HAP-1 (cell line): ENCODE measurements at regions not wholly inside any gene's neighbourhood (a gene's known extent, or its start where the extent isn't known, plus 50 kb on each side); places are given as distances from the start of the nearest gene placed in this dataset.

ENCODE experiments used
- DNase-seq, 2 experiments: peaks; one replicate each; pipeline ENCODE4 v3.0.0-alpha.2; 2016 to 2020; ENCODE audit warnings: low spot score in 2 of 2
- H3K27me3 ChIP-seq: fragments of 250-450 bp; sonication (Bioruptor Pico); 2 replicates; pipeline ENCODE4 v1.5.1; 2020; ENCODE audit warnings: low read depth, mild to moderate bottlenecking, moderate library complexity
- H3K36me3 ChIP-seq: fragments of 250-450 bp; sonication (Bioruptor Pico); replicated peaks from 2 replicates; pipeline ENCODE4 v1.5.1; 2020; ENCODE audit warnings: mild to moderate bottlenecking
- H3K4me1 ChIP-seq: fragments of 250-450 bp; sonication (Bioruptor Pico); 2 replicates; pipeline ENCODE4 v1.5.1; 2020; ENCODE audit warnings: mild to moderate bottlenecking
- H3K4me3 ChIP-seq: fragments of 250-450 bp; sonication (Bioruptor Pico); 2 replicates; pipeline ENCODE4 v1.5.1; 2020; ENCODE audit warnings: mild to moderate bottlenecking, moderate library complexity
- H3K9me3 ChIP-seq: fragments of 250-450 bp; sonication (Bioruptor Pico); 2 replicates; pipeline ENCODE4 v1.5.1; 2020; ENCODE audit warnings: mild to moderate bottlenecking, moderate library complexity
- in situ Hi-C: fragments of 300-500 bp; cut with MboI; formaldehyde crosslinking; loops from 3 replicates; pipeline ENCODE4 v1.14.3; 2020; ENCODE audit warnings: low sequenced_read_pairs, inconsistent platforms, mixed read lengths

DNA sequence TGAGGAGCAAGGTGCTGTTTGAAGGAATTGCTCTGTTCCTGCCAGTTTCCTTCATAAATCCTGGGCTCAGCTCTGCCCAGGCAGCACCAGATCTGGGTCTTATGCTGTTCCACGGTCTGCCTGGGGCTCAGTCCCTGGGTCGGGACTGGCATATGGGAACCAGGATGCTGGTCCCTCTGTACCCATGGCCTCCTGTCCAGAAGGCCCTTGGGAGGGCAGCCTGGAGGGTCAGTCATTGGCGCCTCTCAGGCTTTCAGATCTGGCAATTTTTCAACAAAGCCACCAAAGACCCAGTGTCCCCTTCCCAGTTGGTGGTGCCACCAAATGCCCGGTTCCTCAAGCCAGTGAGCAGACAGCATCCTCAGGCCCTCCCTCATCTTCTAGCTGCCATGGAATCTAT is 232.7 kb upstream of the SULF2 start:
- in situ Hi-C loops, result no loop called here

DNA sequence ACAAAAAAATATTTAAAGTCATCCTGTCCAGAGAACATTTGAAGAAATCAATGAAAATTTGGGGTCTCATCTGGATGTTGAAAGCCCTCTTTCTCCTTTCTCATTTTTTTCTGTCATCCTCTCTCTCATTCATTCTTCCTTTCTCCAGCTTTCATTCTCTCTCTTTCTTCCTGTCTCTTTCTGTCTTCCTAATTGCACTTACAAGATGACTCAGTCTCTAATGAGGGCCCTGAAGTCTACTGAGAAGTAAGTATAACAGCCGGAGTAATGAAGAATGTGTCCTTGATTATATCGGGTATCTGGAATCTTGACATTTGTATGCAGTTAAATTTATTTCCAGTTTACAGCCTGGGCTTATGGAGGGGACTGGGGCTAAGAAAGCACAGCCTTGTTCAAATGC is 232.2 kb upstream of the SULF2 start:
- Histone ChIP-seq H3K4me3 (no peak overlapping the region), H3K9me3 (no peaks in the 10 kb centered on the region), H3K36me3 (no peaks in the 10 kb centered on the region), H3K4me1 (no peaks in the 10 kb centered on the region), H3K27me3 (no peaks in the 10 kb centered on the region)
- DNase-seq, result no peak
- in situ Hi-C loops, result no loop called here

More for the DNA sequence above, 232.7 kb upstream of the SULF2 start:
- Histone ChIP-seq H3K36me3 (no peaks in the 10 kb centered on the region), H3K4me3 (no peak overlapping the region), H3K9me3 (no peaks in the 10 kb centered on the region), H3K27me3 (no peaks in the 10 kb centered on the region), H3K4me1 (no peaks in the 10 kb centered on the region)
- DNase-seq, result no peak

DNA sequence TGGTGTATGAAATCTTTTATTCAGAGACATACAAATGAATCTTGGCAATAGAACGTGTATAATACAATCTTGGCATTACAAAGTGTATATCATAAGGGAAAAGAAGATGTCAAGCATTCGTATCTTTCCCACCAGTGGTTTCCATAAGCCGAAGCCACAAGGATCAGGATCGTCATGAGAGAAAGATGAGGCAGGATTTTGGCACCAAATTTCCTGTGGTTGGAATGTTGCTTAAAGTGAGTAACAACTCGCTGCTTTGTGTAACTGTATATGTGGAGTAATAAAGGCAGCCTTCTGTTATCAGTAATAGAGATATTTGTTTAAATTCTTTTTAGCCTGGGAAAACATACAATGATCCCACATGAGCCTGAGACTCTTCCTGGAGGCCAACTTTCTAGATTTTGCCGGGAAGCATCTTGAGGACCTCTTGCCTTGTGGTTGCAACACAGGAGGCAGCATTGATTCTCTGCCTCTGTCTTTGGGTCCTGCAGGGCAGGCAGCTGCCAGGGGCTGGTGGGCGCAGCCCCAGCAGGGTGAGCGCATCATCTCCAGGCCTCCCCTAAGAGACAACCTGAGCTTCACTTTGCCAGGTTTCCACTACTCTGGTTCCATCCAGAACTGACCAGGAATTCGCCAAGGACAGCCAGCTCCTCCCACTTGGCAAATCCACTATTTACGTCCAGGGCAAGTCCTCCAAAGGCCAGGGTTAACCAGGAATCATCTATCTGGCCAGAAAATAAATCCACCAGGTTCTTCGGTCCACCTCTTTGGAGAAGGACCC is 230.9 kb upstream of the SULF2 start:
- H3K27me3 ChIP-seq, result no peaks in the 10 kb centered on the region
- DNase-seq, result no peak
- H3K4me1 ChIP-seq, result no peaks in the 10 kb centered on the region
- in situ Hi-C loops, result no loop called here
- no peak overlapping the region for H3K4me3 ChIP-seq
- no peaks in the 10 kb centered on the region for H3K9me3 ChIP-seq
- H3K36me3 ChIP-seq, result no peaks in the 10 kb centered on the region

DNA sequence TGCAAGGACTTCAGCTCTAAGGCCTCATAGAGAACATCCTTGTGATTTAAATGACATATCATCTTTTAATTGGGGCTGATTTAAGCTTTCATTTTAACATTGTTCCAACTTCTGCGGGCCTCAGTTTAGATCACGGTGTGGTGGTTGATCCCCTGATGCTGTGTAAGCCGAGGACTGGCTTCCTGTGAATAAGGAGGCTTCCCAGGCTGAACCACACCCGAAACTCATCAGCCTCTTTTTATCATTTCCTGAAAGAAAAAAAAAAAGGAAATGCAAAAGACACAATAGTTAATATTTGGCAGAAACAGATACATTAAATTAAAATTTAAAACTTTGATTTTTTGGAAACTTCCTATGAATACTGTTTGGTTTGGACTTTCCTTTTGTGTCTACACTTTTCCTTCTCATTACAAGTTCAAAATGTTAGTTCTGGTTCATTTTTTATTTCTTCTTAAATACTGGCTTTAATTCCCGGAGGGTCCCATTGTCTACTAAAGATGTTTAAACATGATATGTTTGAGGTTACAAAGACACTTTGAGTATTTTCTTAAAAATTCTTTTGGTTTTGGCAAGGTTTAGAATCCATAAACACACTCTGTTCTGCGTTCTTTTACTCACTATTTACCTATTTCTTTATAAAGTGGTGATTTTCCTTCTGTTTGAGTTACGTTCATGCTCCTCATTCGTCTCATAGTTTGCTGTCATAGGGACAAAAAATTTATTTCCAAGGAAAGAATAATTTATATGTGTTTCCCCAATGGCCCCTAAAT is 230.0 kb upstream of the SULF2 start:
- in situ Hi-C loops, result no loop called here
- H3K36me3 ChIP-seq, result no peaks in the 10 kb centered on the region
- H3K9me3 ChIP-seq, result no peaks in the 10 kb centered on the region
- no peaks in the 10 kb centered on the region for H3K27me3 ChIP-seq
- H3K4me1 ChIP-seq, result no peaks in the 10 kb centered on the region
- no peak overlapping the region for H3K4me3 ChIP-seq
- no peak for DNase-seq

DNA sequence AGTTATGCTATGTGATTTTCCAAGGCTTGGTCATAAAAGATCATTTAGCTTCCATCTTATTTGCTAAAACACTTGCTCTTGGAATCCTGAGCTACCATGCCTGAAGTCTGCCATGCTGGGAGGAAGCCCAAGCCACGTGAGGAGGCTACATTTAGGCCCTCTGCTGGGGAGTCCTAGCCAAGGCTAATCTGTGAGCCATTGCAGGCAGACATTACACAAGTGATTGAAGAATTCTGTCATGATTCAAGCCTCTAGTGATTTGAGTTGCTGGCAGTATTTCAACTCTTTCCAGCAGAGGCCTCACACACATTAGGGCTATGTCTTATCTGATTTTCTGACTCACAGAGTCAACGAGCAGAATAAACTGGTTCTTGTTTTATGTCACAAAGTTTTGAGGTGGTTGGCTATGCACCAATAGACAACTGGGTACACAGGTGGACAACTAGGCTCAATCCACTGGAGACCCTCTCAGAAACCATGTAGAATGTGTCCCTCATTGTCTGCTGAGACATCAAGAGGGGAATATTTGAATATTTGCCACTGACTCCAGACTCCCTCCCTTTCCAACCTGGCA is 227.2 kb upstream of the SULF2 start:
- DNase-seq, result no peak
- Histone ChIP-seq H3K4me3 (no peak overlapping the region), H3K4me1 (no peaks in the 10 kb centered on the region), H3K9me3 (peaks cover 7% of the 10 kb centered on the region; the same call in 1 of the 2 replicates), H3K36me3 (no peaks in the 10 kb centered on the region), H3K27me3 (no peaks in the 10 kb centered on the region; the same call in 1 of the 2 replicates)
- in situ Hi-C loops, result no loop called here

DNA sequence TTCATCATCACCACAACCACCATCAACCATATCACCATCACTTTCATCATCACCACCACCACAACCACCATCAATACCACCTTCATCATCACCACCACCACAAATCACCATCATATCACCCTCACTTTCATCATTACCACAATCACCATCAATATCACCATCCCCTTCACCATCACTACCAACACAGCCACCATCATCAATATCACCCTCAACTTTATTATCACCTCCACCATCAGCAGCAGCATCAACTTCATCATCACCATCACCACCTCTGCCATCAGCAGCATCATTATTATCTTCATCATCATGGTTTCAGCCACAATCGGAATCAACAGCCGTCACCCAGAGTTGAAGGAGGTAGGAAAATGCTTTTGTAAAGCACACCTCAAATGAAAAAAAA is 225.7 kb upstream of the SULF2 start:
- no peaks in the 10 kb centered on the region; the same call in 1 of the 2 replicates for H3K27me3 ChIP-seq
- no peaks in the 10 kb centered on the region for H3K4me1 ChIP-seq
- H3K9me3 ChIP-seq, result peaks cover 11% of the 10 kb centered on the region; the same call in 1 of the 2 replicates
- H3K36me3 ChIP-seq, result no peaks in the 10 kb centered on the region
- no peak overlapping the region for H3K4me3 ChIP-seq
- in situ Hi-C loops, result no loop called here
- DNase-seq, result no peak

DNA sequence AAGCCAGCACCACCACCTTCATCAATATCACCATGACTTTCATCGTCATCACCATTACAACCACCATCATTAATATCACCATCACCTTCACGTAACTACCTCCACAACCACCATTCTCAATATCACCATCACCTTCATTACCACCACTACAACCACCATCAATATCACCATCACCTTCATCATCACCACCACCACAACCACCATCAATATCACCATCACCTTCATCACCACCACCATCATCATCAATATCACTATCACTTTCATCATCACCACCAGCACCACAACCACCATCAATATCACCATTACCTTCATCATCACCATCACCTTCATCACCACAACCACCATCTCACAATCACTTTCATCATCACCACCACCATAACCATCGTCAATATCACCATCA is 225.3 kb upstream of the SULF2 start:
- DNase-seq, result no peak
- Histone ChIP-seq H3K36me3 (no peaks in the 10 kb centered on the region), H3K9me3 (peaks cover 11% of the 10 kb centered on the region; the same call in 1 of the 2 replicates), H3K4me3 (no peak overlapping the region), H3K4me1 (no peaks in the 10 kb centered on the region), H3K27me3 (no peaks in the 10 kb centered on the region; the same call in 1 of the 2 replicates)
- in situ Hi-C loops, result no loop called here

DNA sequence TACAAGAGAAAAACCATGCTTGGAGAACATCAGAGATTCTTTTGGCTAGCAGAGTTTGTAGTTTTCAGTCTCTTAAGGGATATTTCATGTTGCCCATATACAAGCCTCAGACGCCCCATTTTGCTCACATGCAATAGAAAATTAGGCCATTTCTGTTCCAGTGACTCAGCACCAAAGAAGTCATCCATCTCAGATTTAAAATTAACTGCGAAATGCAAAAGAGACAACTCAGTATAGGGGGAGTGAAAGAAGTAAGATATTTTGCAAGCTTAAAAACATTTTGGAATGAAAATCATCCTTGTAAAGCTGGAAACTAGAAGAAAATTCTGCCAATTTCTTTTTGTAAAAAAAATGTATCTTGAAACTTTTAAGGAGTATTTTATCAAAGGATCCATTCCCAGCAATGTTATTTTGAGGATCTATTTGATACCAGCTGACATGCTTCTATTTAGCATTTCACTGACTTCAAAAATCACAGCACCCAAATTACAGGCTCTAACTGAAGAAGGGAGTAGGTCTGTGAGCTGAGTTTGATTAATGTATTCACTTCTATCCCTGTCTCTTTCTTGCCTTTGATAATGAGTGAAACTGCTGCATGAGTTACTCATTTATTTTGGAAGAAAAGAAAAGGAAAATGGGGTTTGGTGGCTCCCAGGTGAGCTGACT is 223.7 kb upstream of the SULF2 start:
- no peak for DNase-seq
- in situ Hi-C loops, result no loop called here
- H3K9me3 ChIP-seq, result peaks cover 11% of the 10 kb centered on the region; the same call in 1 of the 2 replicates
- H3K4me1 ChIP-seq, result no peaks in the 10 kb centered on the region
- no peaks in the 10 kb centered on the region for H3K36me3 ChIP-seq
- no peak overlapping the region for H3K4me3 ChIP-seq
- H3K27me3 ChIP-seq, result no peaks in the 10 kb centered on the region; the same call in 1 of the 2 replicates

DNA sequence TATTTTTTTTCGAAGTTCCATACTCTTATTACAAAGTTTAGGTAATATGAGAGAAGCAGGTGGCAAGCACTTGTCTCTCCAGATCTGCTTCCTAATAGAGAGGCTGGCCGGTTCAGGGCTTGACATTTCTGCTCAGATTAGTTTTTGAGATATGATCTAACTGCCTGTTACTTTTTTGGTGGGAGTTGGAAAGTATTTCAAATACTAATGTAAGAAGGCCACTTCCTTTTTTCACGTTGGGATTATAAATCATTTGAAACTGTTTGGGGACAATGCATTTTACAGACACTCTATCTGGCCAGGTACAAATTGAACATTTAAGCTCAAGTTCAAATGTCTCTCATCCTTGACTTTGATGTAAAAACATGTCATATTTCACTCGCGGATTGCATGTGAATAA is 222.1 kb upstream of the SULF2 start:
- in situ Hi-C loops, result no loop called here
- Histone ChIP-seq H3K4me1 (no peaks in the 10 kb centered on the region), H3K9me3 (peaks cover 11% of the 10 kb centered on the region; the same call in 1 of the 2 replicates), H3K4me3 (no peak overlapping the region), H3K36me3 (no peaks in the 10 kb centered on the region), H3K27me3 (no peaks in the 10 kb centered on the region; the same call in 1 of the 2 replicates)
- no peak for DNase-seq

DNA sequence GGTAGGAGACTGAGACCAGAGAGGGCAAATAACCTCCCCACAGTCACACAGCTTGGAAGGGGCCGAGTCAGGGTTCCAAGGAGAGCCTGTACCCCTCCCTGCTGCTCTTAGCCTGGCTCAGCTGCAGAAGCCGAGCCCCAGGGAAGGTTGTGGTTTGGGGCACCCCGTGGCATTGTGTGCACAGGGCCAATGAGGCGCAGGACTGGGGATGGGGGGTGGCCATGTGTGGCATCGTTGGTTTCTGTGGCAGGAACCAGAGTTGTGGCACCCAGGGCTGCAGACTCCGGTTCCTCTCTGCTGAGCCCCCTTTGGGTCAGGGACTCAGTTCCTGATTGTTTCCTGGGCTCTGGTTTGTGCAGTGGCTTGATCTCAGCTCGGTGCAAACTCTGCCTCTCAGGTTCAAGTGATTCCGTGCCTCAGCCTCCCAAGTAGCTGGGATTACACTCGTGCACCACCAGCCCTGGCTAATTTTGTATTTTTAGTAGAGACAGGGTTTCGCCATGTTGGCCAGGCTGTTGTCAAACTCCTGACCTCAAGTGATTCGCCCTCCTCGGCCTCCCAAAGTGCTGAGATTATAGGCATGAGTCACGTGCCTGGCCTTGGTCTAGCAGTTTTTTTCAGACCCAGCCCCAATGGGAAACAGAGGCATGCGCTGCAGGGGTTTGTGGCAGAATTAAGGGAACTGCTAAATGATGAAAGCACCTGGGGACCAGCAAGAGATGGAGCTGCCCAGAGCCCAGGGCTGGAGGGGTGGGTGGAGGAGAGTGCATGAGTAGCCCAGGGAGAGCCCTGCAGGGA is 221.0 kb upstream of the SULF2 start:
- DNase-seq, result no peak
- Histone ChIP-seq H3K4me1 (no peaks in the 10 kb centered on the region), H3K27me3 (no peaks in the 10 kb centered on the region; the same call in 1 of the 2 replicates), H3K36me3 (no peaks in the 10 kb centered on the region), H3K4me3 (no peak overlapping the region), H3K9me3 (peaks cover 11% of the 10 kb centered on the region; the same call in 1 of the 2 replicates)
- in situ Hi-C loops, result no loop called here

DNA sequence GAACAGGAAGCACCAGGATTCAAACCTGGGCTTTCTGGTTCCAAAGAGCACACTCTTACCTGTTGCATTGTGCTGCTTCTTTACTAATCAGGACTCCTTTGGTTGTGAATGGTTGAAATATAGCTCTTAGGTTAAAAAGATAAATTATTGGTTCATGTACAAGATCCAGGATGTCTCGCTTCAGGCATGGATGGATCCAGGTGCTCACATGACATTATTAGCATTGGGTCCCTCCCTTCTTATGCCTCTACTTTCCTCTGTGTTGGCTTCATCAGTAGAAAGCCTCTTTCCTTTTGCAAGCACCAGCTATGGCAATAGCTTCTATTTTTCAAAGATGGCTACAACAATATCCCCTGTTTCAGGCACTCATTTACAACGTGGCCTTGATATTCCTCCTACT is 217.7 kb upstream of the SULF2 start:
- H3K4me3 ChIP-seq, result no peak overlapping the region

DNA sequence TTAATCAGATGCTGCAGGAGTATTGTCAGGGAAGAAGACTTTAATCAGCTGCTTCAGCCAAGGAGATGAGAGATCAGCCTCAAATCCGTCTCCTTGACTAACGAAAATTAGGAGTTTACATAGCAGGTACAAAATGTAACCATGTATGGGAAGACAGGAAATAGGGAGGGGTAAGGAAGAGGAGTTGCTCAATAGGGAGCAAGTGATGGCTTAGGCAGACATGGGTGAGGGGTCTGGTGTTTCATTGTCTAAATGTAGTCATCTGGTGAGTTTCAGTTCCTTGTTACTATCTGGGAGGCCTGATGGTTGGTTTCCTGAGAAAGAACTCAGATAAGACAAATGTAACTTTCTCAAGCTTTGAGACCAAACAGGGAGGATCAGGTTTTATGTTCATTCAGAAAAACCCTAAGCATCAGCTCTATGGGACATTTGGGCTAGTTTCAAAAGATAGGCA is 217.3 kb upstream of the SULF2 start:
- Histone ChIP-seq H3K4me1 (no peaks in the 10 kb centered on the region), H3K4me3 (no peak overlapping the region), H3K9me3 (peaks cover 4% of the 10 kb centered on the region; the same call in 1 of the 2 replicates), H3K36me3 (no peaks in the 10 kb centered on the region), H3K27me3 (no peaks in the 10 kb centered on the region; the same call in 1 of the 2 replicates)
- in situ Hi-C loops, result no loop called here
- DNase-seq, result no peak

More for the DNA sequence above, 217.7 kb upstream of the SULF2 start:
- H3K27me3 ChIP-seq, result no peaks in the 10 kb centered on the region; the same call in 1 of the 2 replicates
- no peak for DNase-seq
- H3K9me3 ChIP-seq, result peaks cover 9% of the 10 kb centered on the region; the same call in 1 of the 2 replicates
- H3K36me3 ChIP-seq, result no peaks in the 10 kb centered on the region
- H3K4me1 ChIP-seq, result no peaks in the 10 kb centered on the region
- in situ Hi-C loops, result no loop called here

DNA sequence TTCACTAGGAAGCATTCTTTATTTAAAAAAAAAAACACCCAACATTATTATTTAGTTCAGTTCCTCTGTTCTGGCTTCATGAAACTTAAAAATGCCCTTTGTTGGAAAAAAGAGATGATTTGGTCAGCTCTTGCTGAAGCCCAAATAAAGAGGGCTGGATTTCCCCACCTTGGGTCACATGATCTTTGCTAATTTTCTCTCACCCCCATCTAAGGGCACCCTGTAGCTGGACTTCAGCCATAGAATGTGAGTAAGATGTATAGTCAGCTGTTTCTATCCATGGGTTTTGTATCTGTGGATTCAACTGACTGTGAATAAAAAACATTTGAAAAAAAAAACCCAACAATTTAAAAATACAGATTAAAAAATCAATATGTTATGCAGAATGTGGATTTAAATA is 213.9 kb upstream of the SULF2 start:
- Histone ChIP-seq H3K4me1 (no peaks in the 10 kb centered on the region), H3K36me3 (no peaks in the 10 kb centered on the region), H3K9me3 (no peaks in the 10 kb centered on the region), H3K27me3 (no peaks in the 10 kb centered on the region), H3K4me3 (no peak overlapping the region)
- no peak for DNase-seq
- in situ Hi-C loops, result no loop called here
